HepG2 (cell line): ENCODE measurements at regions not wholly inside any gene's neighbourhood (a gene's known extent, or its start where the extent isn't known, plus 50 kb on each side); places are given as distances from the start of the nearest gene placed in this dataset.
A peak's percentile ranks its signal among the peaks of the same experiment; 100 is the strongest.

Experiments
- LCORL ChIP-seq, 2 experiments: fragments of 450-650 bp in 1 of 2; sonication (generic) in 1 of 2; formaldehyde crosslinking in 1 of 2; IDR thresholded peaks; 2 replicates each; pipeline versions ENCODE4 v1.5.0 to v1.6.1; 2017 to 2020; ENCODE audit warnings: antibody characterized with exemption in 1 of 2, missing genetic modification reagents in 1 of 2
- SMC3 ChIP-seq: IDR thresholded peaks from 2 replicates; pipeline ENCODE4 v1.6.1; 2011; ENCODE audit warnings: low read length, improper control_type of control experiment
- ZBTB40 ChIP-seq, 2 experiments: fragments of 450-650 bp in 1 of 2; sonication (generic) in 1 of 2; formaldehyde crosslinking in 1 of 2; IDR thresholded peaks; 2 replicates each; pipeline versions ENCODE4 v1.6.1 to v1.8.0; 2016 to 2022; ENCODE audit warnings: antibody characterized with exemption in 1 of 2, mild to moderate bottlenecking in 1 of 2, missing genetic modification reagents in 1 of 2
- ZNF747 ChIP-seq: sonication (generic); formaldehyde crosslinking; IDR thresholded peaks from 2 replicates; pipeline ENCODE4 v1.8.1; 2023; ENCODE audit warnings: missing genetic modification reagents, mild to moderate bottlenecking, borderline replicate concordance
- TF ChIP-seq, protein P1 (sequence below): sonication (generic); formaldehyde crosslinking; IDR thresholded peaks from 2 replicates; pipeline ENCODE4 v1.5.0; 2020; ENCODE audit warnings: mild to moderate bottlenecking, missing genetic modification reagents, borderline replicate concordance

DNA sequence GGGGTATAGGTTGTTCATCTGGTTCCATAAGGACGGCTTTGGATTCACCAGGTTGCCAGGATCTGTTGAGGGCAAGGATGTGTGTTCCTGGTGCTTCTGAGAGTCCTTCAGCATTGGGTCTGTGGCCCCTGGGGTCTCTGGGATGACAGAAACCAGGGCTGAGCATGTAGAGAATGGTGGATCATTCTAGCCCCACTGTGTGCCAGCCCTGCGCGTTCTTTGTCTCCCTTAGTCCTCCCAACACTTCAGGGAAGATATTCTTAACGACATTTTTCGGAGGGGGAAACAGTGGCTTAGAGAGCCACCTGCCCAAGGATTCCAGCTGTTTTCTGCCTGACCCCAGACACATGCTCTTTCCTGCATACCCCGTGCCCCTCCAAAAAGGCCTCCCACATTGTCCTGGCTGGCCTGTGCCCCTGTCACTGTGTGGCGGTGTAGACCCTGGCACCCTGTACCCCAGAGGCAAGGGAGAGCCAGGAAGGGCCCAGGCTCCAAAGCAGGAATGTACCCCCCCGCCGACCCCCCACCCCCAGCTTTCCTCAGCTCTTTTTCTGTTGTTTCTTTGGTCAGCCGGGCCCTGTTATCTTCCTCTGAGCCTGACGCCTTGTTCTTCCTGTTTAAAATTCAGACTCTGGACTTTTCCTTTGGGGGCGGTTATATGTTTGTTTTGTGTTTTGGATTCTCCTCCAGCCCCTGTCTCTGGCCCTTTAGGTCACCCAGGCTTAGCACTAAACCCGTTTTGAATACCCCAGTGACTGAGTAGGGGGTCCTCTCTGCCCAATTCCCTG lies 57.8 kb upstream of the SMAD6 start (continued):
- TF ChIP-seq, protein P1, sequence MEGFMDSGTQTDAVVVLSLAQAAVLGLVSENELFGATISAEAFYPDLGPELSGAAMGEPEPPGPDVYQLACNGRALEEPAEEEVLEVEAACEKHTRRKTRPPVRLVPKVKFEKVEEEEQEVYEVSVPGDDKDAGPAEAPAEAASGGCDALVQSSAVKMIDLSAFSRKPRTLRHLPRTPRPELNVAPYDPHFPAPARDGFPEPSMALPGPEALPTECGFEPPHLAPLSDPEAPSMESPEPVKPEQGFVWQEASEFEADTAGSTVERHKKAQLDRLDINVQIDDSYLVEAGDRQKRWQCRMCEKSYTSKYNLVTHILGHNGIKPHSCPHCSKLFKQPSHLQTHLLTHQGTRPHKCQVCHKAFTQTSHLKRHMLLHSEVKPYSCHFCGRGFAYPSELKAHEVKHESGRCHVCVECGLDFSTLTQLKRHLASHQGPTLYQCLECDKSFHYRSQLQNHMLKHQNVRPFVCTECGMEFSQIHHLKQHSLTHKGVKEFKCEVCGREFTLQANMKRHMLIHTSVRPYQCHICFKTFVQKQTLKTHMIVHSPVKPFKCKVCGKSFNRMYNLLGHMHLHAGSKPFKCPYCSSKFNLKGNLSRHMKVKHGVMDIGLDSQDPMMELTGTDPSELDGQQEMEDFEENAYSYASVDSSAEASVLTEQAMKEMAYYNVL: 0 out of 2 replicates have a peak, but pooled peaks have one; percentile 21
- no peak for TF ChIP-seq ZNF747 (CRISPR knock-in tag)
- TF ChIP-seq SMC3: no peak
- no peak for TF ChIP-seq ZBTB40 (IDR thresholded peaks at IDR 0.05)
- TF ChIP-seq ZBTB40 (CRISPR knock-in tag; IDR thresholded peaks at IDR 0.05): no peak
- no peak for TF ChIP-seq LCORL (IDR thresholded peaks at IDR 0.05)
- peak; percentile 75 for TF ChIP-seq LCORL (CRISPR knock-in tag; IDR thresholded peaks at IDR 0.05)
